Stimulated activated CD8-positive, alpha-beta memory T cell treated with anti-CD3 and anti-CD28 coated beads, Interleukin-4, amount 100 ng/mL, for 4 hours (primary cell): ENCODE measurements at regions not wholly inside any gene's neighbourhood (a gene's known extent, or its start where the extent isn't known, plus 50 kb on each side); places are given as distances from the start of the nearest gene placed in this dataset.
"Not testable (repeated sequence)": the region's sequence is repeated elsewhere in the genome, so short reads cannot be mapped to it uniquely, and the experiment has no call there.

Experiments
- DNase-seq, 2 donors: peaks; one replicate each; pipeline ENCODE4 v3.0.0-alpha.2; 2020; ENCODE audit warnings: low read depth in 2 of 2, low spot score in 1 of 2

DNA sequence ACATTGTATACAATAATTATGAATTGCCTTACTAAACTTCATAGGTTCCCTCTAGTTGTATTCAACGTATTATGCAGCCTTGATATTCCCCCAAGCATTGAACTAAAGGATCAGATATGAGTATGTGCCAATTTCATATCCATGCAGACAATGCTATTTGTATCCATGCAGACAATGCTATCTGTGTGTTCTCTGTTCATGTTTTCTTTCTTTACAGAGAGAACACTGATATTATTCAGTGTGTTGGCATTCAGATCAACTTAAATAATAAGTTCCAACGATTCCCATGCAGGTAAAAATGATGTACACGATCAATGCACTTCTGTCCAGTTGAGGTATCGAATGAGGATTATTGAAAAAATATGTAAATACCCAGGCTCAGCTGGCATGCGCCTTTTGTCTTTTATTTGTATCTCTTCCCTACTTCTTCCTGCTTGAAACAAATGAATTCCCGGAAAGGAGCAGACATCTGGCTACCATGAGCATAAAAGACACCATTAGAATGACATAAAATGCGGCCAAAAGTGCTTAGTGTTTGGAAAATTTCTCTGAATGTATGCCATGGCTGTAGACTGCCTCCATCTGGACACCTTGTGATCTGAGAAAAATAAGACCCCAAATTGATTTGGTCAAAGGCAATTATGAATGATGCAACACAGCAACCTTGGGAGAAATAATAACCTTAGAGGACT is 731.5 kb downstream of the SLITRK1 start:
- no peak for DNase-seq

DNA sequence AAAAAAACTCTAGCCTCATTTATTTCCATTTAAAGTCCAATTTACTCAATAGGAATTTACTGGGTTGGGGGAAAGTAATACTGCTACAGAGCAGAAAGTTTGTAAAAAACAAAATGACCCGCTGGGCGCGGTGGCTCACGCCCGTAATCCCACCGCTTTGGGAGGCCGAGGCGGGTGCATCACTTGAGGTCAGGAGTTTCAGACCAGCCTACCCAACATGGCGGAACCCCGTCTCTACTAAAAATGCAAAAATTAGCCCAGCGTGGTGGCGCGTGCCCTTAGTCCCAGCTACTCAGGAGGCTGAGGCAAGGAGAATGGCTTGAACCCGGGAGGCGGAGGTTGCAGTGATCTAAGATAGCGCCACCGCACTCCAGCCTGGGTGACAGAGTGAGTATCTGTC is 745.6 kb downstream of the SLITRK1 start:
- no peak for DNase-seq

DNA sequence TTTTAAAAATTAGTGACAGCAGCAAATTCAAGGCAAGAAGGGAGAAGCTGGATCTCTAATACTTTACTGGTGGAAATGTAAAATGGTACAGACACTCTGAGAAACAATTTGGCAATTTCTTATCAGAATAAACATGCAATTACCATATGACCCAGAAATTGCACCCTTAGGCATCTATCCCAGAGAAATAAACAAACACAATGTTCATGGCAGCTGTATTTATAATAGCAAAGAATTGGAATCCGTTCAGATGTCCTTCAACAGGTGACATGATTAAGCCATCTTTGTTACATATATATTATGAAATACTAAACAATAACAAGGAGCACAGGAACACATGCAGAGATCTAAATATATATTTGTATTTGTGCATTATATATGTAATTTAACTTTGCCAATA is 756.5 kb downstream of the SLITRK1 start:
- no peak for DNase-seq

DNA sequence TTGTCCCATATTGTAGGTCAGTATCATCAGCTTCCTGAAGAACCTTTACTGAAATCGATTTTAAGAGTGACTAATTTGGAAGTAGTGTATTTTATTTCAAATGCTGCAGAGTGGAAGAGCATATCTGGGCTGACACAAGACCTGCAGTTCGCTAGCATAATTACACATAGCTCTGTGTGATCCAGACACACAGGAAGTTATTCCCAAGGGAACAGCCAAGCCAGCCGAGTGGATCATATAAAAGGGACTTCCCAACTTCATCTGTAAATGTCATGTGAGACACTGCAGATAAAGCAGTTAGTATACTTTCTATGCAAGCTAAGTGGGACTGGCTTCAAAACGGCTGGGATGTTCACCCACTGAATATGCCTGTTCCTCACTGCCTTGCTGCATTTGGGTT is 760.4 kb downstream of the SLITRK1 start:
- no peak for DNase-seq

DNA sequence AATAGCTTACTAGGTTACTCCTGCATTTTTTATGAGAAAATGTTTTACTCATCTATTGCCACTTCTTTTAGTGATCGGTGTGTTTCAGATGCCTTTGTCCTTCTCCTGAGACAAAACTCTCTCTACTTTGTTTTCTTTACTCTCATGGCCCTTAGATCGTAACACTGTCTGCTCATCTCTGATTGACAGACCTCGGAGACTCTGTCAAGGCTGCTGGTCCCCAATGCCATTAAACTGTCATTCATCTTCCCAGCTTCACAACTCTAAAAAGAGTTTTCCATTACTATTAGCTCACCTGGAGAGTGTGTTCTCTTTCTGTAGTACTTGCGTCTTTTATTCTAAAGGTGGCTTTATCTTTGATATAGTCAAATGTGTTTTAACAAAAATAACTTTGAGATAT is 765.2 kb downstream of the SLITRK1 start:
- no peak for DNase-seq

DNA sequence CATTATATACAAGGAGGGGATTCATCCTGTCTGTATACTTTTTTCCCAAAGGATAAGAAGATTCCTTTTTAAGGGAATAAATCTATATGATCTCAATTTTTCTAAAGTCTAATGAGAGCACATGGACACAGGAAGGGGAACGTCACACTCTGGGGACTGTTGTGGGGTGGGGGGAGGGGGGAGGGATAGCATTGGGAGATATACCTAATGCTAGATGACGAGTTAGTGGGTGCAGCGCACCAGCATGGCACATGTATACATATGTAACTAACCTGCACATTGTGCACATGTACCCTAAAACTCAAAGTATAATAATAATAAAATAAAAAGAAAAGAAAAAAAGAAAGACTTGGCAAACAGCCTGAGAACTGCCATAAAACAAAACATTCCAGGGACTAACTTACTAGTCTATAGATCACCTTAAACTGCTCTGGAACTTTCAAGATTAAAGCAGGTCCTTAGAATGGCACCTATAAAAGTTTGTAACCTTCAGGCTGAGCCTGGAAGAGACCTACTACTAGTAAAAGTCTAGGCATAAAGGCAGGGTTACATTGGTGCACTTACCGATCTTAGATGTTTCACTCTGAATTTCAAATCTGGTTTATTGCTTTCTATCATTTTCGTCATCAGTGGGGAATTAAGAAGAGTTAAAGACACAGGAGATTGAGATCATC is 780.6 kb downstream of the SLITRK1 start:
- not testable (repeated sequence) for DNase-seq

DNA sequence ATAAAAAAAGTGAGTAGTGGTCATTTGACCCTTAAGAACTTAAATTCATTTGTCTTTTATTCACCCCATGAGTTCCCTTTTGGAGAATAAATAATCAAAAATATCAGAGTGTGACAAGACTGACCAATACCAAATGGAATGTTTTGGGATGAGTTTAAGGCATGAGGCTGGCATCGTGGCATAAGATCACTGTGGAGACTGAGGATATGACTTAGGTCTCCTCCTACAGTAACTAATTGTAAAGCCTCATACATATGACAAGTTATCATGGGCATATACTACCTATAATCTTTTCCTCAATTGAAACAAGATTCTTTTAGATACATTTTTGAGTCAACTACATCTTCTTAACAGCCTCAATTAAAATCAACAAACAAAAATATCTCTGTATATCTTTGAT is 782.0 kb downstream of the SLITRK1 start:
- DNase-seq, result no peak

DNA sequence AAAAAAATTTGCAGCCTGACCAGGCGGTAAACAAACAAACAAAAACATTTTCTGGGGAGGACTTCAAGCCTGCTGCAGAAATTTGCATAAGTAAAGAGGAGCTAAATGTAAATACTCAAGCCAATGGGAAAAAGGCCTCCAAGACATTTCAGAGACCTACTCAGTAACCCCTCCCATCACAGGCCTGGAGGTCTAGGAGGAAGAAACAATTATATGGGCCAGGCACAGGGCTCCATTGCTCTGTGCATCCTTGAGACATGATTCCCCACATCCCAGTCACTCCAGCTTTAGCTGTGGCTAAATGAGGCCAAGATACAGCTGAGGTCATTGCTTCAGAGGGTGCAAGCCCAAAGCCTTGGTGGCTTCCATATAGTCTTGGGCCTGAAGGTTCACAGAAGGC is 793.4 kb downstream of the SLITRK1 start:
- DNase-seq, result no peak

DNA sequence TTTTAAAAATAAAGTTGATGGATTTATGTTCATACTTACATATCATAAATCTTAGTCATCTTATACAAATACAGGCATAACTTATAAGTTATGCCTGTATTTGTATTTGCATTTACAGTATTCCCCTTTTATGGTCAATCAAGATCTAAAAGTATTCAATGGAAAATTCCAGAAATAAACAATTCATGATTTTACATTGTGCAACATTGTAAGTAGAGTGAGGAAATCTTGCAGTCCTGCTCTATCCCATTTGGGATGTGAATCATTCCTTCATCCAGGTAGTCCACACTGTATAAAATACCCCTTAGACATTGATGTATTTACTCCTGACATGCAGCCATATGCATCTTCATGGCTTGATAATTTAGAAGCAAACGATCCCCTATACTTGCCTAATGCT is 795.3 kb downstream of the SLITRK1 start:
- no peak for DNase-seq

DNA sequence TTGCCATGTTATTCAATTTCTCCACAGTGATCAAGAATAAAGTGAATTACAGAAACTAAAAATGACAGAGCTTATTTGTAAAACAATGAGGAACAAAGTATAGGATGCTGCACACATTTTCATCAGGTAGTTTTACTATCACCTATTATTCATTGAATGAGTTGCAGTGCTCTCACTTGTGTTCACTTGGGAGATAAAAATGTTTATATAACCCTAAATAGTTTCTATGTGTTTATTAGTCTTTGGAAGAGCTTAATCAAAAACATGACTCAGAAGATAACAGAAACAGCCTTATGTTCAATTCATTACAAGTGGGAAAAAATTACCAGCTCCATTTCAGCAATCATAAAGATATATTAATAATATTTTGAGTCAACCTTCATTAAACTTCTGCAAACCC is 796.2 kb downstream of the SLITRK1 start:
- DNase-seq, result no peak

DNA sequence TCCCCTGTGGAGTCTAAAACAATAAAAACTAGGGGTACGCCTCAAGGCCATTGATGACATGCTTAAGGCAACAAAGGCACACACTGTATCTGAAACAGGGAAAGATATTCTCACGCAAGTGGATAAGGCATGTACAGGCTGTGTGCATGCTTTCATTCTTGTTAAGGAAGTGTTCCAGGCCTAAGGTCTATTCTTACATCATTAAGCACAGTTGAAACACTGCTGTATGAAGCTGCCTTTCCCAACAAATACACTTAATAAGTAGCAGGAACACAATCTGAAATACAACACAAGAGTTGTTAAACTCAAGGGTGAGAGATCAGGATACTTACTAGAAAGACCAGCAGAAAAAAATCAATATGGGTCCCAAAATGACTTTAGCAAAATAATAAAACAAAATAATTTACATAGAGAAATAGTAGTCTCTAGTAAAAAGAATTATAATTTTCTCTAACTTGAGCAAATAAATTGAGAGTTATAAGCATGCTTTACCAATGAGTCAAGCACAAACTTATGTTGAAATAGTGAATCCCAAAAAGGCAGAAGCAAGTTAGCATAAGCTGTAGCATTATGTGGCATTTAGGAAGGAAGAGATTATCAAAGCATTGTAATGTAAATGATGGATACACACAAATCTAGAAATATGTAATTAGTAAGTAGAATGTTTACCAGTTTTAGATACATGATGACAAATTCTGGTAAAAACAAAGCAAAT is 796.9 kb downstream of the SLITRK1 start:
- no peak for DNase-seq

DNA sequence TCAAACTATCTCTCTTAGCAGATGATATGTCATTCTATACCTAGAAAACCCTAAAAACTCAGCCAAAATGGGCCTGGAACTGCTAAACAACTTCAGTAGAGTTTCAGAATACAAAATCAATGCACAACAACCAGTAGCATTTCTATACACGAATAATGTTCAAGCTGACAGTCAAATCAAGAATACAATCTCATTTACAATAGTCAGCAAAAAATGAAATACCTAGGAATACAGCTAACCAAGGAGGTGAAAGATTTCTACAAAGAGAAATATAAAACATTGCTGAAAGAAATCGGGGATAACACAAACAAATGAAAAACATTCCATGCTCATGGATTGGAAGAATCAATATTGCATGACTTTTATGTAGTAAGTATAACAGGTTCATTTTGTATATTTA is 804.8 kb downstream of the SLITRK1 start:
- no peak for DNase-seq

DNA sequence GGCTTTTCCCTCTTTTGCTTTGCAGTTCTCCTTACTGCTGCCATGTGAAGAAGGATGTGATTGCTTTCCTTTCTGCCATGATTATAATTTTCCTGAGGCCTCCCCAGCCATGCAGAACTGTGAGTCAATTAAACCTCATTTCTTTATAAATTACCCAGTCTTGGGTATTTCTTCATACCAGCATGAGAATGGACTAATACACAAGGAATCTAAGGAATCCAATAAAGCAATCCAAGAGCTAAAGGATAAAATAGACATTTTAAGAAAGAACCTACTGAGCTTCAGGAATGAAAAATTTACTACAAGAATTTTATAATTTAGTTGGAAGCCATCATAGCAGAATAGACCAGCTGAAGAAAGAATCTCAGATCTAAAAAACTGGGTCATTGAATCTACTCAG is 808.3 kb downstream of the SLITRK1 start:
- not testable (repeated sequence) for DNase-seq

DNA sequence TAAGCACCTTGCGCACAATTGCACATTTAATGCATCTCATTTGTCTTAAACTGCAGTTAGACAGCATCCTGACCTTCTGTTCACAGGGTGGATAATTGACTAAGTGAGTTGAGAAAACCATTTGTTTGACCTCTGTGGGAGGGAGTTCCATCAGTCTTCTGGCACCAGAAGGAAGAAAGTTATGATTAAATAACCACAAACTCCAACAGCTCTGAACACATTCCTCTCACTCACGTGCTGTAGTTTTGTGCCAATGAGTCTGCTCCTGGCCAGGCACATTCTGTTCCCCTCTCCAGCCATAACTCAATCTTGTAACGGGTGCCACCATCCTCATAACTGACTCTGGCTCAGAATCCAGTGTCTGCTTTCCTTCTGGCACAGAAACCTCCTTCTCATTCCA is 817.2 kb downstream of the SLITRK1 start:
- no peak for DNase-seq

DNA sequence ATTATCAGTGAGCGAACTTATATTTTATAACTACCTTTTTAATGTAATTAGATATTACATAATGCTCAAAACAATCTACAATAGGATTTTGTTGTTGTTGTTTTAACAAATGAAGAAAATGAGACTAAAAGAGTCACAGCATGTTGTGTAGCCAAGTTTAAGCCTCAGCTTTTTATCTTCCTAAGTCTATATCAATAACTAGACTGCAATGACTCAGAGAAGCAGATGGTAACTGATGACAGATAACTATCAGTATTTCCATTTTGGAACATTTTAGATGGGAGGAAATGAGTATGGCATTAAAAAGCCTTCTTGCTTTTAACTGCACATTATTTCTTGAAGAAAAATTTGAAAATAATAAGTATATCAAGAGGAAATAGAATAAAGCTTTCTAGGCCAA is 825.2 kb downstream of the SLITRK1 start:
- no peak for DNase-seq

DNA sequence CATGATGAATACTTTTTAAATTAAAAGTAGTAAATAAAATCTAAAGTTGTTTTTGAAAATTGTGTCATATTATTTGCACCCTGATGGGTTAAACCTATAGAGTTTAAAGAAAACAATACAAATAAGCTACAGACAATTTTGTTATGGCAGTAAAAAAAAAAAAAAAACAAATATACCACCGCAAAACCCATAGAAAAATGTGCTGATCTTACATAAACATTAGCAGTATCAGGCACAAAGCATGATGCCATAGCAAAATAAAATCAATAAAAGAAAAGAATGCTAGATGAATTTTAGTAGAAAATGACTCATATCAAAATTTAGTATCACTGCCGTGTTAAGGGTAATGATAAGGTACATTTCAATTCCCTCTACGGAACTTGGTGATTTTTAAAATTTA is 826.0 kb downstream of the SLITRK1 start:
- DNase-seq, result no peak

DNA sequence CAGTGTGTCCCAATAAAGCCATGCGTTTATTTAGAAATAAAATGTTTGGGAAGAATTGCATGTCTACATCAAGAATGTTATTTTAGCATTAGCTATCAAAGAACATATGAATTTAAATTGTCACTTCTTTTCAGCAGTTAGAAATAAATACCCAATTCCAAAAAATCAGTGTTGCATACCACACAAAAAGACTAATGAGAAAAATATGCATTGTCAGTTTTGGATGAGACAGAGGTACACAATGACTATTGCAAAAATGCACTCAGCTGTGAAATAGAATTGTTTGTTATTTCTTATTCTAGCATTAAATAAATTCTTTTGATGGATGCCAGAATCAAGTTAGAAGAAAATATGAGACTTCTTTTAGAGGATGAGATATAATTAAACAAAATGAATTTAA is 833.9 kb downstream of the SLITRK1 start:
- no peak for DNase-seq

DNA sequence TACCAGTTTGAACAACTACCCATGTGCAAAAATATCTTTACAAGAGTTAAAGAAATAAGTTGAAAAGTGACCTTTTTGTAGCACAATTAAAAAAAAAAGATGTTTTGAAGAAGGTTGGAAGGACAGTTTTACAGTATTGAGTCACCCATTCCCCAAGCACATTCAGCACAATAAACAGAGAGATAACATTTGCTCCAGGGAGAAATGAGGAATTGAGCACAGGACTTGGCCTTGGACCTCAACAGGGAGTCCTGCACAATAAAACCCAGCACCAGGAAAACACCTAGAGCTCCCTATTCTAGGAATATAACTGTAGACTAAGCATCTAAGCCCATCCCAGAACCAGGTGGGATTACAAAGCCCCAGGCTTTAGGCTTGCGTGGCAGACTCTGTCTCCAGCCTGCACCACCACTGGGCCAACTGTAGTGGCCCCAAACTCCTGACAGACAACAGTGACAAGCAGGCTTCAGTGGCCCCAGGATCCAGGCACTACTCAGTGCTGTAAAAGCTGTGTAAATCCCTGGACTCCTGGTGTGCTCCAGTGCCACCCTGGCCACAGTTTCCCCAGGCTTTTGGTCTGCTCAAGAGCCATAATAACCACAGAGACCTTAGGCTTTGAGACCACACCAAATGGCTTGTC is 857.2 kb downstream of the SLITRK1 start:
- no peak for DNase-seq

DNA sequence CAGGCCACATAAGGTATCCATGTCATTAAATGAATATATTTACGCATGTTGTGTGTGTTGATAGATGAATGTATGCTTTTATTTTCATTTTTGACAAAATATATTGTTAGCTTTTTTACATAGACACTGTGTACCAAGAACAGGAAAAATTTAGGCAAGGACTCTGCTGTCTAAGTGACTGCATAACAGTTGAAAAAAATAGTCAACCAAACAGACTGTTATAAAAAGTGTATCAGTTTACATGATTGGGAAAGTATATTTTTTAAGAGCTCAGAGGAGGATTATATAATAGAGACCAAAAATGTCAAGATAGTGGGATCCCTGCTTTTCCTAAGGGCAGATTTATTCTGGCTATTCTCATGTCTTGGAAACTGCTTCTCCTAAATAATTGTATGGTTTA is 858.0 kb downstream of the SLITRK1 start:
- DNase-seq, result no peak

DNA sequence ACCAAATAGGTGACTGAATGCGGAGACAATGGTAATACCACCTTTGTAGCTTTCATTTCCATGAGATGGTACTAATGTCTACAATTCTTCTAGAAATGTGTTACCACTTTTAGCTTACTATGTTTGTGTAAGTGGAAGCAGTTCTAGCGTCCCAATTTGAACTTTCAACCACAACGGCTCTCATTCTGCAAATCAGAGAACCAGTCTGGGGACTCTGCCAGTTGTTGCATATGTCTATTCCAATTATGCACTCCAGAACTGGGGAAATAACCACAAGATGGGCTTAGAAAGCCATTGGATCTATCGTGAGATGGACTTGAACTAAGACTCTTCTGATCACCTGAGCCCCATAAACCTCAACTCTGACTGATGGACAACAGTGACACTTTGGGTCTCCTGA is 862.3 kb downstream of the SLITRK1 start:
- DNase-seq, result no peak

DNA sequence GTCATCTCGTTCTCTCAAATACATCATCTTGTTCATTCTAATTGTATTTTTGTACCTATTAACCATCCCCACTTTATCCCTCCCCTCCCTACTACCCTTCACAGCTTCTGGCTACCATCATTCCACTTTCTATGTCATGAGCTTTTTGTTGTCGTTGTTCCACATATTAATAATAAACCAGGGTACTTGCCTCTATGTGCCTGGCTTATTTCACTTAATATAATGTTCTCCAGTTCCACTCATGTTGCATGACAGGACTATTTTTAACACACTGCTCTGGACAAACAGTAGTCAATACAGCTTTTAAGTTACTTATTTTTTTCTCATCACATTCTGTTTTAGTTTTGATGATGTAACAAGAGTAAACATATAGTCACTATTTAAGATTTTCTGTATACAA is 872.3 kb downstream of the SLITRK1 start:
- DNase-seq, result no peak
